GM12878 (cell line): ENCODE measurements at regions not wholly inside any gene's neighbourhood (a gene's known extent, or its start where the extent isn't known, plus 50 kb on each side); places are given as distances from the start of the nearest gene placed in this dataset.

ENCODE experiments used
- ATAC-seq: fragments of 200-7000 bp; cut with Tn5 transposase; 3 replicates; pipeline ENCODE4 v1.9.1; 2020; ENCODE audit warnings: mild to moderate bottlenecking, moderate library complexity
- BruUV-seq: library from RNA; stranded (reverse); fragments of 400-500 nt; replicated peaks from 2 replicates; lab custom pipeline; 2021; lab: Mats Ljungman, UMichigan
- CTCF ChIA-PET: fragments of 300-600 bp; sonication (Branson Sonifier 250); formaldehyde crosslinking; extraction: SDS; loops from one replicate; lab custom pipeline; 2021; ENCODE audit warnings: inconsistent platforms; lab: Yijun Ruan, JAX
- POLR2A ChIA-PET: fragments of 350-600 bp; formaldehyde crosslinking; extraction: SDS; loops from one replicate; lab custom pipeline; 2021; ENCODE audit warnings: inconsistent platforms; lab: Charles Lee
- RAD21 ChIA-PET: fragments of 300-600 bp; sonication (Branson Sonifier 250); formaldehyde crosslinking; loops from one replicate; lab custom pipeline; 2023; ENCODE audit warnings: antibody characterized with exemption; ENCODE audit not compliant: unreplicated experiment; lab: Charles Lee
- SMC1A ChIA-PET: fragments of 300-600 bp; sonication (Branson Sonifier 250); formaldehyde crosslinking; loops from one replicate; lab custom pipeline; 2023; ENCODE audit not compliant: unreplicated experiment, uncharacterized antibody; lab: Charles Lee
- DNase-seq: peaks from one replicate; pipeline ENCODE4 v3.0.0-alpha.2; 2011; ENCODE audit warnings: low read depth, low spot score
- FAIRE-seq: peaks from 3 replicates; lab custom pipeline; 2011; peaks lifted over from hg19 to GRCh38; lab: Jason Lieb, UNC
- H2AFZ ChIP-seq: 2 replicates; pipeline ENCODE4 v1.6.0; 2011; ENCODE audit warnings: low read depth, low read length, control low read depth; ENCODE audit not compliant: control insufficient read depth
- H3K27ac ChIP-seq: 2 replicates; pipeline ENCODE4 v1.5.1; 2011; ENCODE audit warnings: control low read depth; ENCODE audit not compliant: control insufficient read depth, insufficient read depth
- H3K27me3 ChIP-seq, 2 experiments: replicated peaks in 1 of 2; 2 replicates each; pipeline versions ENCODE4 v1.6.0 to v1.6.1; 2011; ENCODE audit warnings: low read length in 1 of 2; ENCODE audit not compliant: control insufficient read depth in 2 of 2, insufficient read depth in 2 of 2
- H3K36me3 ChIP-seq, 2 experiments: 2 replicates each; pipeline ENCODE4 v1.5.1; 2011; ENCODE audit warnings: low read length in 1 of 2; ENCODE audit not compliant: control insufficient read depth in 2 of 2, insufficient read depth in 2 of 2
- H3K4me1 ChIP-seq: 2 replicates; pipeline ENCODE4 v1.6.1; 2011; ENCODE audit warnings: mild to moderate bottlenecking, low read length, moderate library complexity, mixed read lengths; ENCODE audit not compliant: control insufficient read depth, insufficient read depth
- H3K4me2 ChIP-seq: 2 replicates; pipeline ENCODE4 v1.6.0; 2011; ENCODE audit warnings: control low read depth; ENCODE audit not compliant: control insufficient read depth, insufficient read depth
- H3K4me3 ChIP-seq: fragments of 200-600 bp; sonication (generic); 2 replicates; pipeline ENCODE4 v1.5.1; 2016
- H3K79me2 ChIP-seq: 2 replicates; pipeline ENCODE4 v1.6.0; 2011; ENCODE audit warnings: low read length; ENCODE audit not compliant: control insufficient read depth, insufficient read depth
- H3K9ac ChIP-seq: 2 replicates; pipeline ENCODE4 v1.8.0; 2011; ENCODE audit warnings: low read length, control low read depth, mixed read lengths; ENCODE audit not compliant: control insufficient read depth, insufficient read depth
- H3K9me3 ChIP-seq: replicated peaks from 3 replicates; pipeline ENCODE4 v1.5.1; 2011; ENCODE audit warnings: mild to moderate bottlenecking, low read length; ENCODE audit not compliant: control insufficient read depth, insufficient read depth
- H4K20me1 ChIP-seq: 2 replicates; pipeline ENCODE4 v1.6.0; 2011; ENCODE audit not compliant: control insufficient read depth, insufficient read depth
- ATF7 ChIP-seq: fragments of 450-650 bp; IDR thresholded peaks from 2 replicates; pipeline ENCODE4 v1.6.1; 2016; ENCODE audit warnings: low read depth, mild to moderate bottlenecking
- BACH1 ChIP-seq: fragments of 450-650 bp; IDR thresholded peaks from 2 replicates; pipeline ENCODE4 v1.6.1; 2017; ENCODE audit warnings: mild to moderate bottlenecking, borderline replicate concordance
- CBFB ChIP-seq: IDR thresholded peaks from 2 replicates; pipeline ENCODE4 v1.6.1; 2016; ENCODE audit warnings: antibody characterized with exemption, low read depth
- DPF2 ChIP-seq: fragments of 450-650 bp; IDR thresholded peaks from 2 replicates; pipeline ENCODE4 v1.6.1; 2017; ENCODE audit warnings: mild to moderate bottlenecking
- FOXM1 ChIP-seq: IDR thresholded peaks from 2 replicates; pipeline ENCODE4 v1.6.1; 2012; ENCODE audit warnings: low read depth, mild to moderate bottlenecking, inconsistent platforms, low read length, moderate library complexity
- HCFC1 ChIP-seq: fragments of 150-350 bp; IDR thresholded peaks from 2 replicates; pipeline ENCODE4 v1.6.1; 2014; ENCODE audit warnings: low read length
- HDAC6 ChIP-seq: fragments of 200-600 bp; sonication (generic); IDR thresholded peaks from one replicate; pipeline ENCODE4 v1.8.0; 2017; ENCODE audit warnings: antibody characterized with exemption; ENCODE audit not compliant: unreplicated experiment
- HDGF ChIP-seq: fragments of 450-650 bp; IDR thresholded peaks from 2 replicates; pipeline ENCODE4 v1.6.1; 2016; ENCODE audit warnings: antibody characterized with exemption
- JUNB ChIP-seq: IDR thresholded peaks from 2 replicates; pipeline ENCODE4 v1.6.1; 2016; ENCODE audit warnings: antibody characterized with exemption, mild to moderate bottlenecking
- MTA3 ChIP-seq: IDR thresholded peaks from 2 replicates; pipeline ENCODE4 v1.6.1; 2012; ENCODE audit warnings: low read length, inconsistent platforms, borderline replicate concordance
- NFYA ChIP-seq: IDR thresholded peaks from 2 replicates; pipeline ENCODE4 v1.6.1; 2011; ENCODE audit warnings: low read depth, mild to moderate bottlenecking, low read length, improper control_type of control experiment, borderline replicate concordance
- NR2F1 ChIP-seq: fragments of 450-650 bp; conservative IDR thresholded peaks from 2 replicates; pipeline ENCODE4 v1.6.1; 2017; ENCODE audit warnings: mild to moderate bottlenecking
- POLR2AphosphoS2 ChIP-seq: IDR thresholded peaks from 2 replicates; pipeline ENCODE4 v1.6.1; 2011; ENCODE audit warnings: low read depth, mild to moderate bottlenecking, low read length, improper control_type of control experiment, moderate library complexity
- POU2F2 ChIP-seq: IDR thresholded peaks from 3 replicates; pipeline ENCODE4 v1.6.1; 2011; ENCODE audit warnings: low read depth, mild to moderate bottlenecking, low read length, borderline replicate concordance
- RB1 ChIP-seq: fragments of 450-650 bp; formaldehyde crosslinking; IDR thresholded peaks from 2 replicates; pipeline ENCODE4 v1.6.1; 2017; ENCODE audit warnings: mild to moderate bottlenecking, borderline replicate concordance
- RCOR1 ChIP-seq: conservative IDR thresholded peaks from 2 replicates; pipeline ENCODE4 v1.6.1; 2012; ENCODE audit warnings: low read depth, low read length, improper control_type of control experiment
- RELA ChIP-seq: fragments of 450-650 bp; IDR thresholded peaks from 2 replicates; pipeline ENCODE4 v1.8.0; 2014; ENCODE audit warnings: borderline replicate concordance; ENCODE audit not compliant: partially characterized antibody
- RUNX3 ChIP-seq: IDR thresholded peaks from 2 replicates; pipeline ENCODE4 v1.6.1; 2012; ENCODE audit warnings: low read length, inconsistent platforms
- SPI1 ChIP-seq: IDR thresholded peaks from 2 replicates; pipeline ENCODE4 v1.6.1; 2011; ENCODE audit warnings: low read depth, mild to moderate bottlenecking, low read length, moderate library complexity, borderline replicate concordance; ENCODE audit not compliant: insufficient read depth
- WGBS: methylation state at CpG from one replicate; pipeline ENCODE4 v1.1.6; 2016; ENCODE audit warnings: low lambda C conversion rate; ENCODE audit not compliant: insufficient replicate concordance, insufficient coverage; ENCODE audit errors: missing lambda C conversion rate; 5-methylcytosine and 5-hydroxymethylcytosine counted together
- in situ Hi-C: fragments of 300-500 bp; cut with MboI; formaldehyde crosslinking; loops from 9 replicates; pipeline ENCODE4 v1.14.3; 2018; ENCODE audit warnings: mixed read lengths
- intact Hi-C: fragments of 100-400 bp; cut with micrococcal nuclease; formaldehyde crosslinking; loops from one replicate; pipeline ENCODE4 v1.14.2; 2022; ENCODE audit not compliant: unreplicated experiment
- TF ChIP-seq, protein P1 (sequence below): fragments of 450-650 bp; IDR thresholded peaks from 2 replicates; pipeline ENCODE4 v1.6.1; 2017; ENCODE audit warnings: mild to moderate bottlenecking, moderate library complexity

DNA sequence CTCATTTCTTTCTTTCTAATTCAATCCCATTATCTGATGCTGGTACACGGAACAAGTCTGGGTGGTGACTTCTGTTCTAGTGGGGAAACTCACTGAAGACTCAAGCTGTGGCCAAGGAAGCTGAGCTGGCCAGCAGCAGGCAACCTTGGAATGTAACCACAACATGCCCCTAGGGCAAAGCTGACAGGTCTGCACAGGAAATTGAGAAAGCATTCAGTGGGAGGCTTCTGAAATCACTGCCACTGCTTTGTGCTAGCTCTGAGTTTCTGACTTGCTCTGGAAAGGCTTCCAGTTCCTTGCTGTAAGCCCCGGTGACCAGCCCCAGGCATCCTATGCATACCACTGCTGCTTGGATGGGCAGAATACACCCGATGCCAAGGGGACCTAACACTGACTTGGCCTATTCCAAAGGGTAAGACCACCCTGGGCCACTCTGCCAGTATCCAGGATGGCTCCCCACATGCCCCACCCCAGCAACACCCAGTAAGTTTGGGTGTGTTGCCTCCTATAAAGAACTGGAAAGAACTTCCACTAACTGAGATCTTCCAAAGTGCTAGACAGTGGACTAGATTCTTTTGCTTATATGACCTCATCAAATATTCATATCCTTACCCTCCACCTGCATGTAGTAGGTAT, 84.5 kb upstream of the CDKN3 start:
- TF ChIP-seq, protein P1, sequence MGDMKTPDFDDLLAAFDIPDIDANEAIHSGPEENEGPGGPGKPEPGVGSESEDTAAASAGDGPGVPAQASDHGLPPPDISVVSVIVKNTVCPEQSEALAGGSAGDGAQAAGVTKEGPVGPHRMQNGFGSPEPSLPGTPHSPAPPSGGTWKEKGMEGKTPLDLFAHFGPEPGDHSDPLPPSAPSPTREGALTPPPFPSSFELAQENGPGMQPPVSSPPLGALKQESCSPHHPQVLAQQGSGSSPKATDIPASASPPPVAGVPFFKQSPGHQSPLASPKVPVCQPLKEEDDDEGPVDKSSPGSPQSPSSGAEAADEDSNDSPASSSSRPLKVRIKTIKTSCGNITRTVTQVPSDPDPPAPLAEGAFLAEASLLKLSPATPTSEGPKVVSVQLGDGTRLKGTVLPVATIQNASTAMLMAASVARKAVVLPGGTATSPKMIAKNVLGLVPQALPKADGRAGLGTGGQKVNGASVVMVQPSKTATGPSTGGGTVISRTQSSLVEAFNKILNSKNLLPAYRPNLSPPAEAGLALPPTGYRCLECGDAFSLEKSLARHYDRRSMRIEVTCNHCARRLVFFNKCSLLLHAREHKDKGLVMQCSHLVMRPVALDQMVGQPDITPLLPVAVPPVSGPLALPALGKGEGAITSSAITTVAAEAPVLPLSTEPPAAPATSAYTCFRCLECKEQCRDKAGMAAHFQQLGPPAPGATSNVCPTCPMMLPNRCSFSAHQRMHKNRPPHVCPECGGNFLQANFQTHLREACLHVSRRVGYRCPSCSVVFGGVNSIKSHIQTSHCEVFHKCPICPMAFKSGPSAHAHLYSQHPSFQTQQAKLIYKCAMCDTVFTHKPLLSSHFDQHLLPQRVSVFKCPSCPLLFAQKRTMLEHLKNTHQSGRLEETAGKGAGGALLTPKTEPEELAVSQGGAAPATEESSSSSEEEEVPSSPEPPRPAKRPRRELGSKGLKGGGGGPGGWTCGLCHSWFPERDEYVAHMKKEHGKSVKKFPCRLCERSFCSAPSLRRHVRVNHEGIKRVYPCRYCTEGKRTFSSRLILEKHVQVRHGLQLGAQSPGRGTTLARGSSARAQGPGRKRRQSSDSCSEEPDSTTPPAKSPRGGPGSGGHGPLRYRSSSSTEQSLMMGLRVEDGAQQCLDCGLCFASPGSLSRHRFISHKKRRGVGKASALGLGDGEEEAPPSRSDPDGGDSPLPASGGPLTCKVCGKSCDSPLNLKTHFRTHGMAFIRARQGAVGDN: no peak
- TF ChIP-seq BACH1 (no peak), POLR2AphosphoS2 (no peak), FOXM1 (no peak), CBFB (no peak), NFYA (no peak), NR2F1 (no peak), HDGF (no peak), ATF7 (no peak), DPF2 (no peak), RUNX3 (no peak), MTA3 (no peak), HCFC1 (no peak), POU2F2 (no peak), SPI1 (no peak), JUNB (no peak), HDAC6 (no peak), RB1 (no peak), RCOR1 (no peak), RELA (no peak)
- peaks cover 0 to 5% of the 10 kb centered on the region in 2 experiments; a peak in 2 of 4 replicates for H3K27me3 ChIP-seq
- no peaks in the 10 kb centered on the region for H3K4me1 ChIP-seq
- H2AFZ ChIP-seq: no peak overlapping the region
- WGBS: 53% methylated on average over 3 of the region's 3 CpGs
- no peak overlapping the region for H3K4me2 ChIP-seq
- intact Hi-C loops (no loop called here), in situ Hi-C loops (no loop called here)
- H3K9me3 ChIP-seq: no peaks in the 10 kb centered on the region
- H3K36me3 ChIP-seq: no peaks in the 10 kb centered on the region
- ChIA-PET CTCF (interaction anchor here (1.2 to 1.3 kb wide), 2 partner anchors 17 to 36 kb away, joined by 4 read pairs; no protein-coding TSS in a partner anchor), POLR2A (no interaction called here), SMC1A (no interaction called here), RAD21 (interaction anchor here (0.8 kb wide), 1 partner anchor 17 kb away, joined by 3 read pairs; no protein-coding TSS in a partner anchor)
- FAIRE-seq (no peak), DNase-seq (no peak), ATAC-seq (no peak)
- H4K20me1 ChIP-seq: no peaks in the 10 kb centered on the region
- H3K4me3 ChIP-seq: no peak overlapping the region
- H3K27ac ChIP-seq: no peak overlapping the region
- no peaks in the 10 kb centered on the region for H3K79me2 ChIP-seq
- no peak overlapping the region for H3K9ac ChIP-seq
- BruUV-seq: no TSS peak
